Ammon's horn (tissue), 1 donor: ENCODE measurements at regions not wholly inside any gene's neighbourhood (a gene's known extent, or its start where the extent isn't known, plus 50 kb on each side); places are given as distances from the start of the nearest gene placed in this dataset.
"Not testable (repeated sequence)": the region's sequence is repeated elsewhere in the genome, so short reads cannot be mapped to it uniquely, and the experiment has no call there.

Experiments used
- DNase-seq: peaks from one replicate; pipeline ENCODE4 v3.0.0-alpha.2; 2016; ENCODE audit warnings: low spot score

- peak; percentile 36 for DNase-seq
Observed at GRCh38 chr7:76924756-76925155, 107.4 kb downstream of the SPDYE17 start.

GRCh38 chr7:76918619-76919018 is 113.5 kb downstream of the SPDYE17 start:
- not testable (repeated sequence) for DNase-seq

- DNase-seq, result not testable (repeated sequence)
Observed at GRCh38 chr7:76914361-76914760, 117.8 kb downstream of the SPDYE17 start.

DNA sequence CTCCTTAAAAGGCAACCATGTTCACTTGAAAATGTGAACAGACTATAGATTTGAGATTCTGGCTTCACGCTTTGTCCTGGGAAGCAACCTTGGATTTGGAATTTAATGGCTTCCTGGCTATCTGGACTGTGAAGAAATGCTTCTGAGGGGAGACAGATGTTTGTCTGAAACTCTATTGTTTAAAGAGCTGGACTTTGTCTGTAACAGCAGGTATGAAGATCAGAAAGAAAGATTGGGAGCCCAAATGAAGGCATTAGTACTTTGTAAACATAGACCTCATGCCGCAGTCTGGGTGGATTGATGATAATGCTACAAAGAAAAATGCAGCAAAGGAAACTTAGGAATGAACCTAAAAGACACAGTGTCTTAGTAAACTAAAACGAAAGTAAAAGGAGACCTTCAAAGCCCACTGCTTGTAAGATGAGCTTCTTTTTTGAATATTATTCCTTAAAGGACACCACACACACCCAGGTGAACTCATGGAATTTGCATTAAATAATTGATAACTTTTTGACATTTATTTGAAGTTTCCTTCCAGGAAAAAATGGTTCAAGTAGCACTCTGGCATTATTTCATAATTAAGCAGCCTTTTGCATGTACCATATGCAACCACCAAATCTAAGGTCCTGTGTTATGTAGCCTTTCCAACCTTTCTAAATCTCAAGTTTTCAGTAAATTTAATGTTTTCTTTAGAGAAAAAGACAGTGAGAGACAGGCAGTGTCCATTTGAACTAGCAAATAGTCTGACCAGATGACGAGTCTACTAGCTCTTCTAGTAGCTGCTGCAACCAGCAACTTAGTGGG is 119.9 kb downstream of the SPDYE17 start:
- not testable (repeated sequence) for DNase-seq

DNA sequence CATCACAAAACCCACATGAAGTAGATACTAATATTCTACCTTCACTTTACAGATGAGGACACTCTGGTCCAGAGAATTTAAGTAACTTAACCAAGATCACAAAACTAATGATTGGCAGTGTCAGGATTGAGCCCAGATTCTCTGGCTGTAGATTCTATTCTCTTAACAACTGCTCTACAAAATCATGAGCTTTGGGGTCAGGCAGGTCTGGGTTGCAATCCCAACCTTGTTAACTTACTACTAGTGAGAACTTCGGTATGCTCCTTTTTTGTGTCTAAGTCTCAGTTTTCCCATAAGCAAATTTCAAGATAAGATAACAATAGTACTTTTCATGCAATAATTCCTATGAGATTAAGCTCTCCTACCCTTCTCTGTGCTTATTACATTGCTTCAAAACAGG is 127.5 kb downstream of the SPDYE17 start:
- not testable (repeated sequence) for DNase-seq

GRCh38 chr7:76901944-76902710 is 130.0 kb downstream of the SPDYE17 start:
- DNase-seq, result peak; percentile 71

DNA sequence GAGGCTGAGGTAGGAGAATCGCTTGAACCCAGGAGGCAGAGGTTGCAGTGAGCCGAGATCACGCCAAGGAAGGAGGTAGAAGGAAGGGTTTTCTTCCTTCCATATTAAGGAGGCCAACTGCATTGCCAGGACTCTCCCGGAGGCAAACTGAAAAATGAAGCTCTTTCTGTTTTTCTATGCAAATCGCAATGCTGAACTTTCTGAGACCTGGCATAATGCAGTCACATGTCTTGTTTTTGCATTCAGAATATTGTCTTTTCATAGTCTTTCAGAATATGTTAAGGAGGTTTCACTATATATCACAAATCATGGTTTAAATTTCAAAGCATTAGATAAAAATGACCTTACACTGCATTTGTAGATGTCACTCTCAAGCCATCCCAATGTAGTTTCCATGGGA is 133.4 kb downstream of the SPDYE17 start:
- DNase-seq, result not testable (repeated sequence)

DNA sequence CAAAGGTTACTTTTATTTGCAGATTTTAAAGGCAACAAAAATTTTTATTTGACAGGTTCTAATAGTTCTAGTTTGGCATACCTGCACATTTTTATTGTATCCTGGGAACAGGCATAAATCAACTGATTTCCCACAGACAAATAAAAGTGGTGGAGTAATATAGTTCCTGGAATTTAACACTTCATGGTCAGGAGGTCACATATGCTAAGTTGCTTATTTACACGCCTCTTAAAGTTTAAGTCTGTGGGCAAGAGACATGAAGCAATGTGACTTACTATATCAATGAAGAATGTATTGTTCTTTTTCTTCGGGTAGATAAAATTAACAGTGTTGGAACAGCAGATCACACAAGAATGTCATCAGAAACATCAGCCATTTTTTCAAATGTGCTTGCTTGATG is 135.2 kb downstream of the SPDYE17 start:
- not testable (repeated sequence) for DNase-seq

GRCh38 chr7:76895696-76896095 is 136.5 kb downstream of the SPDYE17 start:
- DNase-seq, result not testable (repeated sequence)

DNA sequence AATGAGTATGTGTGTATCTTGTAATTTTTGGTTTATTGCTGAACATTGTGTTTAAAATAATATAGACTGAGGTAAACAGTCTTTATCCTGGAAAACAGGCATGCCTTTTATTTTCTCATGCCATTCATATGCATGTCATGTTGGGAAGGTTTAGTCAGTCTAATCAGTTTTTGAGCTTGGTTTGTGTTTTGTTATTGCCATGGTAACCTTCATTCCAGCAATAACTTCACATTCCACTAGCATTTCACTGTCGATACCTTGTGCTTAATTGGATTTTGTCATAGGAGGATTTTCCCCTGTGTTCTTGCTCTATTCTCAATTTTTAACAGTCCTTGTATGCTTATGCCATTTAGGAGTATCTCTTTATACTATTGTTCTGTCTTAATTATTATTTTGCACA is 140.4 kb downstream of the SPDYE17 start:
- DNase-seq, result not testable (repeated sequence)

DNA sequence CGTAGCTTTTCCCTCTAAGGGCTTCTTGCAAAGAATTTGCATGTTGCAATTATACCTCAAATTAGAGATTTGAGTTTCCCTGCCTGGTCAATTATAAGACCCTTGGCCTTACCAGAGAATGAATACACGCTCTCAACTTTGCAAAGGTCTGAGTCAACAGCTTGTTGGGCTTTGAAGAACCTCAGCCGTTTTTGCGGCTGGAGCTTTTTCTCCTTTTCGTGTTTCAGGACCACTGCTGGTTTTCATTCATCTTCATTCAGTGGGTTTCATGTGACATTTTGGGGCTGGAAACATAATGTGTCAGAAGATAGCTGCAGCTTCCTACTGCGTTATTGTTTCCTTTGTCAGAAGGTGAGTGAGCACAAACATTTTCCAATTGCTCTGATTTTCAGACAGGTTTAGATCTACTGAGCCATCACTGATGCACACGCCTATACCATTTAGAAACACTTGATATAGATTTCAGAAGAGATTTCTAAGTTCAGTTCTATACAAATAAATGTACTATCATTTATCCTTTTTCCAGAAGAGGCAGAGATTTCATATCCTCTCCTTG is 152.3 kb downstream of the SPDYE17 start:
- not testable (repeated sequence) for DNase-seq

- not testable (repeated sequence) for DNase-seq
Observed at GRCh38 chr7:76875760-76876159, 156.4 kb downstream of the SPDYE17 start.

GRCh38 chr7:76870504-76870808 is 161.7 kb downstream of the SPDYE17 start:
- DNase-seq, result not testable (repeated sequence)

DNA sequence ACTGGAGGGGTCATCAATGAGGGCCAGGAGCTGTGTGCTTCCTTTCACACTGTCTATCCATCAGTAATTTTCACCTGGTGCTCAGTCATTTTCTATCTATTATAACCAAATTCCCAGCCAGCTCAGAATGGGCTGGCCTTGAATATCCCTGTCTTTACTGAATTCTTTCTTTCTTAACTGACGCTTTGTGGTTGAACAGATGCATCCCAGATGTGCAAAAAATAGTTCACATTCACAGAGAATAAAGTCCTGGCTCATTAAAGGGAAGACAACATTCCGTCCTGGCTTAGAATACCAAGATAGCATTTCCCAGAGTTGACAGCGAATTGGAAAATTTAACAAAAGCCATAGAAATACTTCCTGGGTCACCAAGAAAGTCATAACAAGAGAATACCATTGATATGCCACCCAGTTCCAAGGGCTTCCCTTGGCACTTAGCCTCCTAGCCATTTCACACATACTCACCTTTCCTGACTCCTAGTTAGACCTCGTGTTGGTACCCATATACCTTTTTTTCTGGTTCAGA is 164.7 kb downstream of the SPDYE17 start:
- not testable (repeated sequence) for DNase-seq

DNA sequence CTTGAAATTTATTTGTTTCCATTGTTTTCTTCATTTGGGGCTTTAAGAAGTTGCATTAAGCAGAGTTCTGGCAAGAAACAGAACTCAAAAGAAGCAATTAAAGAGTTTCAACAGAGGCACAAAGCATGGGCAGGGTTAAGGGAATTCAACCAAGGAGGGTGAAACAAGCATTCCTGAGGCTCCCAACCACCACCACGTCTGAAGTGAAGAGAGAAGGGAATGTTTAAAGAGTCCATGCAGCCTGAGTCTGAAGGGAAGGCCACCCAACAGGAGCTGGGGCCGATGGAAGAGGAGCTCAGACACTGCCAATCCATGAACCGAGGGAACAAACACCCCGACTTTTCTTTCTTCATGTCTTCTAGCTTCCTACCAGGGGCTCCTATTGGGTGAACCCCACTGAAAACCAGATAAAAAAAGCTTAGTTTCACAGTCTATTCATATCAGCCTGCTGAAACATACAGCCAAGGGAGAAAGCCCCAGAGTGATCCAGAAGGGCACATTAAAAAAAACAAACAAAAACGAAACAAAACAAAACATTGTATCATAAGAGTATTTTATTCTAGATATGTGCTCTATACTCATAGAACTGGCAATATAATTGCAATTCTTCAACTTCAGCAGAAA is 168.9 kb downstream of the SPDYE17 start:
- not testable (repeated sequence) for DNase-seq

DNA sequence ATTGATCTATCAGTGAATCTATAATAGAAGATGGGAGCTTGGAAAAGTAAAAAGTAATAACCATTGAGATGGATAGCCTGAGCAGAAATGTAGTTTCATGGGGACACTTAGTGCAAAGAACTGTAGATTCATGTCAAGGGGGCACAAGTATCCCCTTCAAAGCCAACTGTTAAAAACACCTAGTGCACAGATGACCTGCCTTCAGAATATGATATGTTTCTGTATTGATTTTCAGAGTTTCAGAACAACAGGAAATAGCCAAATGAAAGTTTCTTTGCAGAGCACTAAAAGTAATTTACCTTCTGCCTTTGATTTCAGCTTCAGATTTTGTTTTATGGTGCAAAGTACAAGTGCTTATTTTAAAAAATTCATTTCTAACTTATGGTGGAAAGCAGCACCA is 169.9 kb downstream of the SPDYE17 start:
- DNase-seq, result not testable (repeated sequence)

- DNase-seq, result not testable (repeated sequence)
Observed at GRCh38 chr7:76859933-76860332, 172.2 kb downstream of the SPDYE17 start.

DNA sequence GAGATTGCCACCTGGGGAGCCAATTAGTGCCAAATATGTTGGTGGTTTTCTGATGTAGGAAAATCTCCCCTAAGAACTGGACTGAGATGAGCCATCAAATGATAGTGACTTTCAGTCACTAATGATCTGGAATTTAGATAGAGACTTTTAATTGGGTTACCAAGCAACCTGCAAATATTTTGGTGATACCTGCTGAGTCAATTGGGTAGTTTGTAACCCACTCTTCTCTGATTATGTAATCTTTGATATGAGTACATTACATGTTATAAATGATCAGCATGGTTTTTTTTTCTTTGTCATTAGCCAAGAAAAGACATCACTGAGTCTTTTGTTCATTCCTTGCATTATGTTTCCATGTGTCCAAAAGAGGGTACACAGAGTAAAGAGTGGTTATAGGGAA is 177.5 kb downstream of the SPDYE17 start:
- not testable (repeated sequence) for DNase-seq

GRCh38 chr7:76852787-76853584 is 179.2 kb downstream of the SPDYE17 start:
- DNase-seq, result not testable (repeated sequence)

DNA sequence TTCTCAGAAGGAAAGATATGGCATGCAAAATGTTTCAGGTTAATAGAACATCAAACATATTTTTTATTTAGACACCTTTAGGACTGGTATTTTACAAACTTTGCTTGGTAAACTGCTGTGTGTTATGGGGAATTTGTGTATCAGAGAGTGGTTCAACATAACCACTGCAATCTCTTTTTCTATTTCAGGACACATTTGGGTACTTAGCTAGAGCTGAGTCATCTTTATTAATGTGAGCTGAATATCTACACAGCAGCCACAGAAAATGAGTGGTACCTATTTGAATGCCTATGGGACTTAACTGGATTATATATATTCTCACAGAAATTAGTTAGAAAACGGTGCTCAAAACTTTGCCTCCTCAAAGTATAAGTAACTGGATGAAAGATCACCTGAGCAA is 179.8 kb downstream of the SPDYE17 start:
- not testable (repeated sequence) for DNase-seq

DNA sequence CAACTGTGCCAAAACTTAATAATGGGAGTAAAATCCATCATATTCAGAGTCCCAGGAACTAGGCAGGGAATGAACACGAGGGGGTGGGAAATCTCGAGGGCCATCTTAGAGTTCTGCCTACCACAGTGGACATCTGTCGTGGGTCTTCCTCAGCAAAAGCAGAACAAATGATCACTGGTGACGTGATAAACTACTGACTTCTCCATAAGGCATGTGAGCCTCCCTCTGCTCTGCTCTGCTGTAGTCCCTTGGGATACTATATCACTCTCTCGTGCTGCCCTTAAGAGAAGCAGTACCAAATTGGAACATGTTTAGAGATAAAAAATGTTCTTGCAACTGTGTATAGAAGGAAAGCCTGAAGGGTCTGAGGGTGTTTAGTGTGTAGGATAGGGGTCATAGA is 180.5 kb downstream of the SPDYE17 start:
- DNase-seq, result not testable (repeated sequence)
